AG10803 (cell line): ENCODE measurements at regions not wholly inside any gene's neighbourhood (a gene's known extent, or its start where the extent isn't known, plus 50 kb on each side); places are given as distances from the start of the nearest gene placed in this dataset.

ENCODE experiments used
- DNase-seq: peaks from one replicate; pipeline ENCODE4 v3.0.0; 2010; ENCODE audit warnings: low read depth
- H3K4me3 ChIP-seq: 2 replicates; pipeline ENCODE4 v1.5.1; 2011; ENCODE audit warnings: mild to moderate bottlenecking, low read length, control low read depth
- TF ChIP-seq, protein P1 (sequence below): conservative IDR thresholded peaks from 2 replicates; pipeline ENCODE4 v1.5.1; 2011; ENCODE audit warnings: mild to moderate bottlenecking, low read length, control low read depth, inconsistent platforms

DNA sequence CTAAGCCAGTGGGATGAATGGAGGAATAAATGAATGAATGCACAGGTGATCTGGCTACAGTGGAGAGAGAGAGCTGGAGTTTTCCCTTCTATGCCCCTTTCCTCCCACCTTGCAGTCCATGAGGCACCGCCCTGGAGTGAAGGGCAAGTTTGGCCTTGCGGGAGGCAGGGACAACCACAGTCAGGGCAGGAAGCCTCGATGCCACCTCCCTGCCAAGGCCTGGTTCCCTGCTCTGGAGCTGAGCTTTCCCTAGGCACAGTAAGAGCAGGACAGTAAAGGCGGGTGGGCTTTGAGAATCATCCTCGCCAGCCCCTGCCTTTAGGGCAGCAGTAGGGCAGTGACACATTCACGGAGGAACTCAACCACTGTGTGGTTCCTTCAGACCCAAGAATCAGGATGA lies 72.6 kb downstream of the RBFOX3 start:
- TF ChIP-seq, protein P1, sequence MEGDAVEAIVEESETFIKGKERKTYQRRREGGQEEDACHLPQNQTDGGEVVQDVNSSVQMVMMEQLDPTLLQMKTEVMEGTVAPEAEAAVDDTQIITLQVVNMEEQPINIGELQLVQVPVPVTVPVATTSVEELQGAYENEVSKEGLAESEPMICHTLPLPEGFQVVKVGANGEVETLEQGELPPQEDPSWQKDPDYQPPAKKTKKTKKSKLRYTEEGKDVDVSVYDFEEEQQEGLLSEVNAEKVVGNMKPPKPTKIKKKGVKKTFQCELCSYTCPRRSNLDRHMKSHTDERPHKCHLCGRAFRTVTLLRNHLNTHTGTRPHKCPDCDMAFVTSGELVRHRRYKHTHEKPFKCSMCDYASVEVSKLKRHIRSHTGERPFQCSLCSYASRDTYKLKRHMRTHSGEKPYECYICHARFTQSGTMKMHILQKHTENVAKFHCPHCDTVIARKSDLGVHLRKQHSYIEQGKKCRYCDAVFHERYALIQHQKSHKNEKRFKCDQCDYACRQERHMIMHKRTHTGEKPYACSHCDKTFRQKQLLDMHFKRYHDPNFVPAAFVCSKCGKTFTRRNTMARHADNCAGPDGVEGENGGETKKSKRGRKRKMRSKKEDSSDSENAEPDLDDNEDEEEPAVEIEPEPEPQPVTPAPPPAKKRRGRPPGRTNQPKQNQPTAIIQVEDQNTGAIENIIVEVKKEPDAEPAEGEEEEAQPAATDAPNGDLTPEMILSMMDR, result no peak
- H3K4me3 ChIP-seq, result no peak overlapping the region
- DNase-seq, result no peak

DNA sequence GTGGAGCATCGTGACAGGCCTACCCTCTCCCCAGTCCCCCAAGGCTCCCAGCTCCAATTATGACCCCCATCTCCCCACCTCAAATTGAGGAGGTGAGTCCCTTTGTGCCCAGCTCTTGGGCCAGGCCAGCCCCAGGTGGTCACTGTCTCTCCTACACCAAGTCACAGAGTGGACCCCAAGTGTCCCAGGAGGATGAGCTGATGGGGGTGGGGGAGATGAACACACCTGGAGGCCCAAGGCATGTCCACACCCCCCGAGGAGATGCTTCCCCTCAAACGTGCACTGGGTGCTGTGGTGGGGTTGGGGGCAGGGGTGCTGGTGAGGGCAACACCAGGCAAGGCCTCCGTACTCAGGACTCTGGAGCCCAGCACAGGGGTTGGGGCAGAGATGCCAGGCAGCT lies 73.2 kb downstream of the RBFOX3 start:
- no peak for DNase-seq
- H3K4me3 ChIP-seq, result no peak overlapping the region
- TF ChIP-seq, protein P1, result no peak

DNA sequence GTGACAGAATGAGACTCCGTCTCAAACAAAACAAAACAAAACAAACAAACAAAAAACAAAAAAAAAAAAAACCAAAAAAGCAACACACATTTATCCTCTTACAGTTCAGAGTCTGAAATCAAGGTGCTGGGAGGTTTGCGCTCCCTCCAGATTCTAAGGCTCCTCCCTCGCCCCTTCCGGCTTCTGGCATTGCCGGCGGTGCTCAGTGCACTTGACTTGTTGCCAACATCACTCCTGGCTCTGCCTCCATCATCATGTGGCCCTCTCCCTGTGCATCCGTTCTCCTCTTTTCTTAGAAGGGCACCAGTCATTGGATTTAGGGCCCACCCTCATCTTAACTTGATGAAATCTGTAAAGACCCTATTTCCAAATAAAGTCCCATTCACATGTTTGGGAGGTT lies 73.8 kb downstream of the RBFOX3 start:
- no peak for DNase-seq
- no peak overlapping the region for H3K4me3 ChIP-seq
- TF ChIP-seq, protein P1, result no peak

DNA sequence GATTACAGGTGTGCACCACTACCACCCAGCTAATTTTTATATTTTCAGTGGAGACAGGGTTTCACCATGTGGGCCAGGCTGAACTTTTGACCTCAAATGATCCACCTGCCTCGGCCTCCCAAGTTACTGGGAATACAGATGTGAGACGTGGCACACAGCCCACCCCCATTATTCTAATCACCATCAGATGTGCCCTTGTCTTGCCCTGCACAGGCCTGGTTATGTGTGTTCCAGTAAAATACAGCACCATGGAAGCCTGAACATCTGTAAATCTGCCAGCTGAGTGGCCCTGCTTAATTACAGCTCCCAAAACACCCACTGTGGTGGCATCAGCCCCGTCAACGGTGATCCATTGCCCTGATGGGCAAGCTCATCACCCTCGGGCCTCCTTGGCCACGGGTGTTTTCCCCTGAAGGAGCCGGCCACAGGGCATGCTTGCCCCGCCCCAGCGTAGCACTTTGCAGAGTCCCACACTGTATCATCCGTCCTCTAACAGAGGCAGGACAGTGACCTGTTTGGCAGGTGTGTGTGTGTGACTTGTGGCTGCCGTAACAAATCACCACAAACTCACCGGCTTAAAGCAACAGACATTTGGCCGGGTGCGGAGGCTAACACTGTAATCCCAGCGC lies 74.5 kb downstream of the RBFOX3 start:
- DNase-seq, result no peak
- no peak overlapping the region for H3K4me3 ChIP-seq
- TF ChIP-seq, protein P1, result no peak

DNA sequence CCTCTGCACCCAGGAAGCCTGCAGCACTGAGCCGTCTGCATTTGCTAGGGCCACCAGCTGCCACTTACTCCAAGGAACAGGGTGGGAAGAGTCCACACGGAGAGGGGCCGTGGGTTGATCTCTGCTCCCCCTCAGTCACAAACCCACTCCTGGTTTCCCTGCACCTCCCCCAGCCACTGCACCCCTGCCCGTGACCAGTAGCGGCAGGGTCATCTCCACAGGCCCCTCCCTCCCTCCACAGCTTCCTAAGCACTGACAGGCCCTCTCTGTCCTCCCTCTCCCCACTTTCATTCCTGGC lies 75.2 kb downstream of the RBFOX3 start:
- no peak overlapping the region for H3K4me3 ChIP-seq
- TF ChIP-seq, protein P1, result no peak
- no peak for DNase-seq

DNA sequence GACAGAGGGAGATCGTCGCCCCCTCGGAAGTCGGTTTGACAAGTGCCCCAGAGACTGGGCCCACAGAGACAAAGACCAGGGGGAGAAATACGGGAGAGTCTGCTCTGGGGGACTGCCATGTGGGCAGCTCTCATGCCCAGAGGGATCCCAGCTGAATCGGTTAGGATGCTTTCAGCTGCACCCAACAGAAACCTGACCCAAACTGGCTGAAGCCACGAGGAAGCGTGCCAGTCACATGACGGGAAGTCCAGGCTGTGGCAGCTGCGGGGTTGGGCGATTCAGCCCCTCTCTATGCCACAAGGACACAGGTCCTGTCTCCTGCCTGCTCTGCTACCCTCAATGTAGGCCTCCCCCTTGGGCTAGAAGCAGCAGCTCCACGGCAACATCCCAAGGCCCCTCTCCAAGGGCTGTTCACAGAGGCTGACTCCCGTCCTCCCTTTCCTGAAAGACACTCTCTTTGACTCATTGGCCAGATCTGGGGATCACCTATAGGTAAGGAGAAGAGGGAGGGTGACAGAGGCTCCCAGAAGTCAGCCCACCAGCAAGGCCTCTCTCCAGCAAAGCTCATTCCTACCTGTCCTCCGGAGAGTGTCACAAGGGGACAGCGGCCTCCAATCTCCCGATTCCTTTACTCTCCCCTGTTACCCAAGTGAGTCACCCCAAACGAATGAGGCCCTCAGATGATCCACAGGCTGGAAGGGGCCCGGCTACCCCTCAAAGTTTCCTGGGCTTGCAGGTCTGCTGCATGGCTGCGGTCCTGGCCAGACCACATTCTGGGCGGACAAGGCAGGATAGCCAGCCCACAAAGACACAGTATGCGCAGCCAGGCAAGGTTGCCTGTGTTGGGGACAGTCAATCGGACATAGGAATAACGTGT lies 75.8 kb downstream of the RBFOX3 start:
- TF ChIP-seq, protein P1, result no peak
- no peak overlapping the region for H3K4me3 ChIP-seq
- no peak for DNase-seq

DNA sequence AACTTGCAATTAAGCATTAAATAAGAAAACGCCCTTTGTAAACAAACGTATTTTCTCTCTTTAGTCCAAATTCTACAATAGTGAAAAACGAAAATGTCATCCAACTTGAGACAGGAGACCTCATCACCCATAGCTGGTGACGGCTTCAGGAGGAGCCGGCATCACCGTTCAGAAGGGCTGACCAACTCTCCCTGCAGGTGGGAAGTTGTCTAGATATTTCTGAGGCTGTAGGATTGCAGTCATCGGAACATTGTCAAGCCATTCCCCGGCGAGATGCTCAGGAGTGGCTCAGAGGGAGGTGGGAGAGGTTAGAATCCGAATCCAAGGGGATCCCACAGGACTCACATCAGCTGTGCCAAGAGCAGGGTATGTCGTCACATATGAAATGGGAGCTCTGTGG lies 76.7 kb downstream of the RBFOX3 start:
- no peak for DNase-seq
- TF ChIP-seq, protein P1, result no peak
- H3K4me3 ChIP-seq, result no peak overlapping the region
